HCT116 (cell line): ENCODE measurements at regions not wholly inside any gene's neighbourhood (a gene's known extent, or its start where the extent isn't known, plus 50 kb on each side); places are given as distances from the start of the nearest gene placed in this dataset.

Source experiments
- ATAC-seq: fragments of 200-7000 bp; cut with Tn5 transposase; 2 replicates; pipeline ENCODE4 v1.9.1; 2020; ENCODE audit warnings: mild to moderate bottlenecking, moderate library complexity
- BruUV-seq: library from RNA; stranded (reverse); fragments of 400-500 nt; replicated peaks from 2 replicates; lab custom pipeline; 2021; lab: Mats Ljungman, UMichigan
- CTCF ChIA-PET: fragments of 300-600 bp; sonication (Branson Sonifier 250); formaldehyde crosslinking; loops from one replicate; lab custom pipeline; 2021; ENCODE audit warnings: antibody characterized with exemption; lab: Charles Lee
- POLR2A ChIA-PET: fragments of 300-600, 350-600 bp; sonication (Branson Sonifier 250); formaldehyde crosslinking; loops from one replicate; lab custom pipeline; 2021; ENCODE audit warnings: antibody characterized with exemption; lab: Charles Lee
- RAD21 ChIA-PET, 2 experiments: fragments of 300-600 bp; sonication (Branson Sonifier 250); formaldehyde crosslinking; loops; one replicate each; lab custom pipeline; 2023; ENCODE audit warnings: low total read pairs in 2 of 2; ENCODE audit not compliant: uncharacterized antibody in 2 of 2, unreplicated experiment in 2 of 2, low non-redundant PET in 1 of 2; lab: Charles Lee
- DNase-seq: peaks from one replicate; pipeline ENCODE4 v3.0.0-alpha.2; 2010; ENCODE audit warnings: low read depth, low spot score
- H2AFZ ChIP-seq: fragments of 200-600 bp; shearing (Covaris generic), sonication (generic); 2 replicates; pipeline ENCODE4 v1.6.1; 2017; ENCODE audit warnings: low read depth, mixed run types, mixed read lengths, antibody characterized with exemption, low read length; ENCODE audit not compliant: poor library complexity, severe bottlenecking
- H3K27ac ChIP-seq: 2 replicates; pipeline ENCODE4 v1.5.1; 2012; ENCODE audit warnings: low read depth, low read length
- H3K27me3 ChIP-seq: fragments of 200-600 bp; sonication (generic); 2 replicates; pipeline ENCODE4 v1.6.1; 2016; ENCODE audit warnings: mixed run types, low read length, mixed read lengths; ENCODE audit not compliant: insufficient read depth
- H3K36me3 ChIP-seq, 2 experiments: fragments of 200-500 bp in 1 of 2; fragments of 200-600 bp in 1 of 2; sonication (Bioruptor generic) in 1 of 2; sonication (generic) in 1 of 2; 2 replicates each; pipeline versions ENCODE4 v1.5.1 to v1.6.1; 2014 to 2016; ENCODE audit warnings: low read length in 2 of 2, inconsistent platforms in 1 of 2, mixed read lengths in 1 of 2, mixed run types in 1 of 2; ENCODE audit not compliant: insufficient read depth in 2 of 2, control insufficient read depth in 1 of 2
- H3K4me1 ChIP-seq, 2 experiments: fragments of 200-600 bp in 1 of 2; sonication (generic) in 1 of 2; 2 replicates each; pipeline versions ENCODE4 v1.5.1 to v1.6.1; 2012 to 2017; ENCODE audit warnings: low read length in 2 of 2, inconsistent platforms in 1 of 2, mild to moderate bottlenecking in 1 of 2, mixed read lengths in 1 of 2, mixed run types in 1 of 2, moderate library complexity in 1 of 2; ENCODE audit not compliant: insufficient read depth in 2 of 2, control insufficient read depth in 1 of 2
- H3K4me2 ChIP-seq: fragments of 200-600 bp; sonication (generic); 2 replicates; pipeline ENCODE4 v1.6.1; 2017; ENCODE audit warnings: mixed run types, low read length, mixed read lengths
- H3K4me3 ChIP-seq, 2 experiments: fragments of 200-600 bp in 1 of 2; sonication (generic) in 1 of 2; replicated peaks in 1 of 2; 2 replicates each; pipeline ENCODE4 v1.5.1; 2011 to 2016; ENCODE audit warnings: low read length in 2 of 2, control low read depth in 1 of 2, low read depth in 1 of 2, mild to moderate bottlenecking in 1 of 2, mixed read lengths in 1 of 2, mixed run types in 1 of 2
- H3K79me2 ChIP-seq: fragments of 200-600 bp; sonication (generic); 2 replicates; pipeline ENCODE4 v1.6.1; 2017; ENCODE audit warnings: mild to moderate bottlenecking, mixed run types, low read length, moderate library complexity, mixed read lengths; ENCODE audit not compliant: insufficient read depth
- H3K9ac ChIP-seq: fragments of 200-600 bp; sonication (generic); 2 replicates; pipeline ENCODE4 v1.6.1; 2016; ENCODE audit warnings: low read length, mixed read lengths
- H3K9me2 ChIP-seq: fragments of 200-600 bp; sonication (generic), shearing (Covaris generic); 2 replicates; pipeline ENCODE4 v1.6.1; 2017; ENCODE audit warnings: mixed run types, mild to moderate bottlenecking, moderate library complexity; ENCODE audit not compliant: insufficient read depth
- H3K9me3 ChIP-seq, 2 experiments: fragments of 200-500 bp in 1 of 2; fragments of 200-600 bp in 1 of 2; sonication (Bioruptor generic) in 1 of 2; sonication (generic) in 1 of 2; 2 replicates each; pipeline ENCODE4 v1.6.1; 2014 to 2017; ENCODE audit warnings: low read length in 2 of 2, mixed read lengths in 2 of 2, inconsistent platforms in 1 of 2, low read depth in 1 of 2, mild to moderate bottlenecking in 1 of 2, mixed run types in 1 of 2, moderate library complexity in 1 of 2; ENCODE audit not compliant: control insufficient read depth in 1 of 2, insufficient read depth in 1 of 2
- H4K20me1 ChIP-seq: fragments of 200-600 bp; sonication (generic), shearing (Covaris generic); 2 replicates; pipeline ENCODE4 v1.6.1; 2017; ENCODE audit warnings: mixed run types, mild to moderate bottlenecking, moderate library complexity; ENCODE audit not compliant: insufficient read depth
- CBX3 ChIP-seq: IDR thresholded peaks from 2 replicates; pipeline ENCODE4 v1.6.1; 2012; ENCODE audit warnings: low read depth
- CEBPB ChIP-seq: IDR thresholded peaks from 2 replicates; pipeline ENCODE4 v1.6.1; 2012; ENCODE audit warnings: low read depth
- ELF1 ChIP-seq: IDR thresholded peaks from 2 replicates; pipeline ENCODE4 v1.6.1; 2012; ENCODE audit warnings: low read depth, borderline replicate concordance
- EZH2 ChIP-seq: fragments of 200-600 bp; sonication (generic); IDR thresholded peaks from 2 replicates; pipeline ENCODE4 v1.6.1; 2017; ENCODE audit warnings: antibody characterized with exemption, mixed run types
- FOSL1 ChIP-seq: IDR thresholded peaks from 2 replicates; pipeline ENCODE4 v1.6.1; 2012; ENCODE audit warnings: low read depth
- MAX ChIP-seq: IDR thresholded peaks from 2 replicates; pipeline ENCODE4 v1.6.1; 2012
- POLR2A ChIP-seq: IDR thresholded peaks from 2 replicates; pipeline ENCODE4 v1.7.0; 2011; ENCODE audit warnings: borderline replicate concordance; ENCODE audit not compliant: insufficient read depth, insufficient read length; ENCODE audit errors: extremely low read depth
- POLR2AphosphoS5 ChIP-seq: IDR thresholded peaks from 2 replicates; pipeline ENCODE4 v1.6.1; 2011; ENCODE audit warnings: mild to moderate bottlenecking, low read depth, low read length, moderate library complexity
- RAD21 ChIP-seq: IDR thresholded peaks from 2 replicates; pipeline ENCODE4 v1.6.1; 2012; ENCODE audit warnings: low read depth, mild to moderate bottlenecking
- SIN3A ChIP-seq: IDR thresholded peaks from 2 replicates; pipeline ENCODE4 v1.6.1; 2012; ENCODE audit warnings: low read depth
- SP1 ChIP-seq: IDR thresholded peaks from 2 replicates; pipeline ENCODE4 v1.6.1; 2012; ENCODE audit warnings: low read depth
- SRF ChIP-seq: IDR thresholded peaks from 2 replicates; pipeline ENCODE4 v1.6.1; 2012; ENCODE audit warnings: low read depth
- TCF7L2 ChIP-seq: IDR thresholded peaks from 2 replicates; pipeline ENCODE4 v1.7.0; 2011; ENCODE audit warnings: borderline replicate concordance, inconsistent platforms; ENCODE audit not compliant: insufficient read depth, insufficient read length; ENCODE audit errors: extremely low read depth
- YY1 ChIP-seq: IDR thresholded peaks from 2 replicates; pipeline ENCODE4 v1.6.1; 2011; ENCODE audit warnings: low read length, low read depth, moderate library complexity, mild to moderate bottlenecking; ENCODE audit not compliant: insufficient replicate concordance; ENCODE audit errors: extremely low read depth
- ZFX ChIP-seq: fragments of 450-650 bp; IDR thresholded peaks from 2 replicates; pipeline ENCODE4 v1.6.1; 2017
- ZNF274 ChIP-seq: fragments of 200-500 bp; sonication (Bioruptor generic); IDR thresholded peaks from 2 replicates; pipeline ENCODE4 v1.6.1; 2014; ENCODE audit warnings: mild to moderate bottlenecking, low read depth, low read length, inconsistent platforms
- intact Hi-C: fragments of 100-400 bp; cut with micrococcal nuclease; formaldehyde crosslinking; loops from 2 replicates; pipeline ENCODE4 v1.10.0; 2022
- TF ChIP-seq, protein P1 (sequence below): IDR thresholded peaks from 2 replicates; pipeline ENCODE4 v1.6.1; 2011; ENCODE audit warnings: mild to moderate bottlenecking, low read length, moderate library complexity; ENCODE audit not compliant: insufficient replicate concordance; ENCODE audit errors: extremely low read depth

DNA sequence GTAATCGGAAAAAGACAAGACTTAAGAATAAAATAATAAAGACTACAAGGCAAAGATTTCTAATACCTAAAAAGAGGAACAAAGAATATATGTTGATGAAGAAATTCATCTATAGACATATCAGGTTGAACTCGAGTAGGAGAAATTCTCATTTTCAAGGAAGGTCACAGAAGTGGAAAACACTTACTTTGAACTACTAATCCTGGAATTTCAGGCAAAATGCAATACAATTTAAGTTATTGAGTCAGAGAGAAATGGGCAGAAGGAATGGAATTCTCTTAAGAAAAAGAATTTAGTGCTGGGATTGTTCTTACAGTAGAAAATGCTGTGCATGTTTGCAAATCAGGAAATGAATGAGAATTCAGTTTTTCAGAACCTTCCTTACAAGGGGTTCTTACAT lies 135.9 kb upstream of the TGFBR2 start:
- Histone ChIP-seq H3K4me3 (no peak overlapping the region), H4K20me1 (no peaks in the 10 kb centered on the region), H3K36me3 (no peaks in the 10 kb centered on the region), H3K27me3 (no peaks in the 10 kb centered on the region), H2AFZ (no peak overlapping the region), H3K9me2 (no peaks in the 10 kb centered on the region), H3K9ac (no peak overlapping the region), H3K27ac (no peak overlapping the region), H3K4me2 (no peak overlapping the region), H3K9me3 (no peaks in the 10 kb centered on the region), H3K4me1 (no peaks in the 10 kb centered on the region), H3K79me2 (no peaks in the 10 kb centered on the region)
- DNase-seq (no peak), ATAC-seq (no peak)
- POLR2A ChIA-PET: no interaction called here
- RAD21 ChIA-PET: no interaction called here
- no TSS peak for BruUV-seq
- CTCF ChIA-PET: no interaction called here
- intact Hi-C loops: no loop called here
- TF ChIP-seq MAX (no peak), EZH2 (no peak), CBX3 (no peak), RAD21 (no peak), ZFX (no peak), FOSL1 (no peak), SIN3A (no peak), SP1 (no peak), ZNF274 (no peak), SRF (no peak), CEBPB (no peak), POLR2AphosphoS5 (no peak), POLR2A (no peak), TCF7L2 (no peak), YY1 (no peak), ELF1 (no peak)
- TF ChIP-seq, protein P1, sequence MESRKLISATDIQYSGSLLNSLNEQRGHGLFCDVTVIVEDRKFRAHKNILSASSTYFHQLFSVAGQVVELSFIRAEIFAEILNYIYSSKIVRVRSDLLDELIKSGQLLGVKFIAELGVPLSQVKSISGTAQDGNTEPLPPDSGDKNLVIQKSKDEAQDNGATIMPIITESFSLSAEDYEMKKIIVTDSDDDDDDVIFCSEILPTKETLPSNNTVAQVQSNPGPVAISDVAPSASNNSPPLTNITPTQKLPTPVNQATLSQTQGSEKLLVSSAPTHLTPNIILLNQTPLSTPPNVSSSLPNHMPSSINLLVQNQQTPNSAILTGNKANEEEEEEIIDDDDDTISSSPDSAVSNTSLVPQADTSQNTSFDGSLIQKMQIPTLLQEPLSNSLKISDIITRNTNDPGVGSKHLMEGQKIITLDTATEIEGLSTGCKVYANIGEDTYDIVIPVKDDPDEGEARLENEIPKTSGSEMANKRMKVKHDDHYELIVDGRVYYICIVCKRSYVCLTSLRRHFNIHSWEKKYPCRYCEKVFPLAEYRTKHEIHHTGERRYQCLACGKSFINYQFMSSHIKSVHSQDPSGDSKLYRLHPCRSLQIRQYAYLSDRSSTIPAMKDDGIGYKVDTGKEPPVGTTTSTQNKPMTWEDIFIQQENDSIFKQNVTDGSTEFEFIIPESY: no peak
